ENCODE measurements at regions not wholly inside any gene's neighbourhood (a gene's known extent, or its start where the extent isn't known, plus 50 kb on each side); places are given as distances from the start of the nearest gene placed in this dataset.

DNA sequence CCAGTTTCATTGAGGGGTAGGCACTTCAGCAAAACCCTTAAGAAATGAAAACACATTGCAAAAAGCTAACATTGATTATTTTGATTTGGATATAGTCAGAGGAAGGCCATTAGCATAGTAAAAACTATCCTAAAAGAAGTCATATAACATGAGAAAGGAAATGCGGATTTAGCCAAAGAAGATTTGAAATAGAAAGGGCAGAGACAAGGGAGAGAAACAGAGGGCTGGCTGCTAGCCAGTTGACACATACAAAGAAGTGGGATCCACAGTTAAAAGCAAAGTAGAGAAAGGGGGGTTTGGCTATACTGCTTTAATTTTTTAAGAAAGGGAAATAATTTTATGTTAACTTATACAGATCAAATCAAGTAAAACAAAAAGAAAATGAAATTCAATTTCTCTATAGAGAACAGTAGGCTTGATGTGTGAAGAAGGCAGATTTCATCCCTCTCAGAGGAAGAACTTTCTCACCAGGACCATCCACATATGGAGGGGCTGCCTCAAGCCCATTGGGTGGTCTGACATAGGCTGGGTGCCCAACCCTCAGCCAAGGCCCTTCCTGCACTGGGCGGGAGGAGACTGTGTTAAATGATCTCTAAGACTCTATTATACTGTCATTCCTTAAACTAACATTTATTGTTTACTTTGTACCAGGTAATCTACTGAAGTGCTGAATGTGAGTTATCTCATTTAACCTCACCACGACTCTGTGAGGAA is 420.3 kb downstream of the CCDC91 start:
- TF ChIP-seq ZBTB7A (IDR thresholded peaks at IDR 0.05; ENCODE audit: low read depth), result no peak
- no peak for TF ChIP-seq REST (IDR thresholded peaks at IDR 0.05; ENCODE audit: low read depth)
- no peak for TF ChIP-seq CREB1 (IDR thresholded peaks at IDR 0.05; ENCODE audit: low read depth)
- TF ChIP-seq MAX (IDR thresholded peaks at IDR 0.05), result no peak
- TF ChIP-seq FOXM1 (IDR thresholded peaks at IDR 0.05; ENCODE audit: borderline replicate concordance, low read depth), result no peak
- no peak for TF ChIP-seq RAD21 (IDR thresholded peaks at IDR 0.05; ENCODE audit: low read depth)
- no peak for TF ChIP-seq EP300 (IDR thresholded peaks at IDR 0.05; ENCODE audit: borderline replicate concordance)
- TF ChIP-seq YY1 (IDR thresholded peaks at IDR 0.05; ENCODE audit: low read depth), result no peak
- TF ChIP-seq TCF12 (IDR thresholded peaks at IDR 0.05; ENCODE audit: low read depth), result no peak
- TF ChIP-seq TEAD4 (IDR thresholded peaks at IDR 0.05), result no peak
- no peak for TF ChIP-seq CEBPB (IDR thresholded peaks at IDR 0.05)
- no peak for TF ChIP-seq NFIC (IDR thresholded peaks at IDR 0.05)
- no peak for TF ChIP-seq EGR1 (IDR thresholded peaks at IDR 0.05)
- TF ChIP-seq TAF1 (IDR thresholded peaks at IDR 0.05; ENCODE audit: low read depth), result no peak

DNA sequence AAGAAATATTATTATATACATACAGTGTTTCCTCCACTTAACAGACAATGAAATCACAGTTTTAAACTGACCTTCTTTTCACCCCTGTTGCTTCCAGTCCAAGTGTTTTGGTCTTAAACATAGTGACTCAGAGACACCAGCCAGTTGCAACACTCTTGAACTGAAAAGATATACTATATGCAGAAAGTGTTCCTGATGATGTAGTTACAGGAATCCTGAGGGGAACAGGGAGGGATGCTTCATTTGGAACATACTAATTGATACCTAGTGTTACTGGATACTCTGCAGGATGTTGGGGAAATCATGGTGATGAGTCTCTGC is 420.8 kb downstream of the CCDC91 start:
- TF ChIP-seq NFIC (IDR thresholded peaks at IDR 0.05) (no peak), ZBTB7A (IDR thresholded peaks at IDR 0.05; ENCODE audit: low read depth) (no peak), TAF1 (IDR thresholded peaks at IDR 0.05; ENCODE audit: low read depth) (no peak), REST (IDR thresholded peaks at IDR 0.05; ENCODE audit: low read depth) (no peak), RAD21 (IDR thresholded peaks at IDR 0.05; ENCODE audit: low read depth) (no peak), MAX (IDR thresholded peaks at IDR 0.05) (no peak), CEBPB (IDR thresholded peaks at IDR 0.05) (no peak)
- TF ChIP-seq, protein P1, sequence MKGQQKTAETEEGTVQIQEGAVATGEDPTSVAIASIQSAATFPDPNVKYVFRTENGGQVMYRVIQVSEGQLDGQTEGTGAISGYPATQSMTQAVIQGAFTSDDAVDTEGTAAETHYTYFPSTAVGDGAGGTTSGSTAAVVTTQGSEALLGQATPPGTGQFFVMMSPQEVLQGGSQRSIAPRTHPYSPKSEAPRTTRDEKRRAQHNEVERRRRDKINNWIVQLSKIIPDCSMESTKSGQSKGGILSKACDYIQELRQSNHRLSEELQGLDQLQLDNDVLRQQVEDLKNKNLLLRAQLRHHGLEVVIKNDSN (IDR thresholded peaks at IDR 0.05), result no peak

- TF ChIP-seq RAD21 (IDR thresholded peaks at IDR 0.05; ENCODE audit: low read depth), result no peak
- TF ChIP-seq YY1 (IDR thresholded peaks at IDR 0.05; ENCODE audit: low read depth), result no peak
- TF ChIP-seq CEBPB (IDR thresholded peaks at IDR 0.05), result no peak
- no peak for TF ChIP-seq ZBTB7A (IDR thresholded peaks at IDR 0.05; ENCODE audit: low read depth)
- TF ChIP-seq TEAD4 (IDR thresholded peaks at IDR 0.05), result no peak
- TF ChIP-seq REST (IDR thresholded peaks at IDR 0.05; ENCODE audit: low read depth), result no peak
- no peak for TF ChIP-seq EP300 (IDR thresholded peaks at IDR 0.05; ENCODE audit: borderline replicate concordance)
- no peak for TF ChIP-seq NFIC (IDR thresholded peaks at IDR 0.05)
- TF ChIP-seq TAF1 (IDR thresholded peaks at IDR 0.05; ENCODE audit: low read depth), result no peak
- TF ChIP-seq MAX (IDR thresholded peaks at IDR 0.05), result no peak
- TF ChIP-seq TCF12 (IDR thresholded peaks at IDR 0.05; ENCODE audit: low read depth), result no peak
- TF ChIP-seq, protein P1 (IDR thresholded peaks at IDR 0.05), result no peak
- no peak for TF ChIP-seq EGR1 (IDR thresholded peaks at IDR 0.05)
- no peak for TF ChIP-seq CREB1 (IDR thresholded peaks at IDR 0.05; ENCODE audit: low read depth)
- TF ChIP-seq FOXM1 (IDR thresholded peaks at IDR 0.05; ENCODE audit: borderline replicate concordance, low read depth), result no peak
These were observed 421.2 kb downstream of the CCDC91 start for GRCh38 chr12:28611449-28611848.

- TF ChIP-seq CREB1 (IDR thresholded peaks at IDR 0.05; ENCODE audit: low read depth) (no peak), MAX (IDR thresholded peaks at IDR 0.05) (no peak), TAF1 (IDR thresholded peaks at IDR 0.05; ENCODE audit: low read depth) (no peak), CEBPB (IDR thresholded peaks at IDR 0.05) (no peak), ZBTB7A (IDR thresholded peaks at IDR 0.05; ENCODE audit: low read depth) (no peak), RAD21 (IDR thresholded peaks at IDR 0.05; ENCODE audit: low read depth) (no peak), YY1 (IDR thresholded peaks at IDR 0.05; ENCODE audit: low read depth) (no peak), TCF12 (IDR thresholded peaks at IDR 0.05; ENCODE audit: low read depth) (no peak), TEAD4 (IDR thresholded peaks at IDR 0.05) (no peak), NFIC (IDR thresholded peaks at IDR 0.05) (no peak), EP300 (IDR thresholded peaks at IDR 0.05; ENCODE audit: borderline replicate concordance) (no peak), FOXM1 (IDR thresholded peaks at IDR 0.05; ENCODE audit: borderline replicate concordance, low read depth) (no peak), REST (IDR thresholded peaks at IDR 0.05; ENCODE audit: low read depth) (no peak), EGR1 (IDR thresholded peaks at IDR 0.05) (no peak)
- TF ChIP-seq, protein P1 (IDR thresholded peaks at IDR 0.05), result no peak
These were observed 427.9 kb downstream of the CCDC91 start for GRCh38 chr12:28618171-28618570.

Measured in Ishikawa (cell line).